ENCODE measurements at regions not wholly inside any gene's neighbourhood (a gene's known extent, or its start where the extent isn't known, plus 50 kb on each side); places are given as distances from the start of the nearest gene placed in this dataset.

- H3F3A ChIP-seq (ENCODE audit: low read depth), result no peaks in the 10 kb centered on the region
- no peak overlapping the region for H3K4me3 ChIP-seq (ENCODE audit: low read length, poor library complexity, severe bottlenecking)
- no peaks in the 10 kb centered on the region for H3K9me2 ChIP-seq (replicated peaks; ENCODE audit: low read depth, low read length)
- TF ChIP-seq EZH2phosphoT487 (IDR thresholded peaks at IDR 0.05; ENCODE audit: borderline replicate concordance) (no peak), CTCF (conservative IDR thresholded peaks at IDR 0.05; ENCODE audit: low read length) (no peak)
- H3K36me3 ChIP-seq (ENCODE audit: insufficient read depth, low read length), result no peaks in the 10 kb centered on the region
- no peak overlapping the region for H2AFZ ChIP-seq (ENCODE audit: low read length)
- no peaks in the 10 kb centered on the region for H3K9me3 ChIP-seq (ENCODE audit: insufficient read depth, low read depth, low read length)
- H4K20me1 ChIP-seq (ENCODE audit: insufficient read depth, low read length, poor library complexity, severe bottlenecking), result no peaks in the 10 kb centered on the region
- no peak overlapping the region for H3K4me2 ChIP-seq (ENCODE audit: low read depth, low read length, poor library complexity, severe bottlenecking)
- no peak overlapping the region for H3K9ac ChIP-seq (ENCODE audit: low read depth, low read length, poor library complexity, severe bottlenecking)
- no peaks in the 10 kb centered on the region for H3K4me1 ChIP-seq (ENCODE audit: insufficient read depth, low read length, poor library complexity, severe bottlenecking)
- H3K79me2 ChIP-seq (ENCODE audit: insufficient read depth, low read length), result no peaks in the 10 kb centered on the region
- no peaks in the 10 kb centered on the region for H3K27me3 ChIP-seq (ENCODE audit: insufficient read depth, low read length, poor library complexity, severe bottlenecking)
These were observed 448.4 kb upstream of the TLE4 start for GRCh38 chr9:79123415-79123814.

- no peak overlapping the region for H2AFZ ChIP-seq (ENCODE audit: low read length)
- H3K4me1 ChIP-seq (ENCODE audit: insufficient read depth, low read length, poor library complexity, severe bottlenecking), result peaks cover 17% of the 10 kb centered on the region
- H3K9me3 ChIP-seq (ENCODE audit: insufficient read depth, low read depth, low read length), result no peaks in the 10 kb centered on the region
- no peaks in the 10 kb centered on the region for H3K79me2 ChIP-seq (ENCODE audit: insufficient read depth, low read length)
- H3K27me3 ChIP-seq (ENCODE audit: insufficient read depth, low read length, poor library complexity, severe bottlenecking), result no peaks in the 10 kb centered on the region
- H3F3A ChIP-seq (ENCODE audit: low read depth), result no peaks in the 10 kb centered on the region
- no peaks in the 10 kb centered on the region for H3K9me2 ChIP-seq (replicated peaks; ENCODE audit: low read depth, low read length)
- H3K4me2 ChIP-seq (ENCODE audit: low read depth, low read length, poor library complexity, severe bottlenecking), result no peak overlapping the region
- H3K9ac ChIP-seq (ENCODE audit: low read depth, low read length, poor library complexity, severe bottlenecking), result no peak overlapping the region
- H3K36me3 ChIP-seq (ENCODE audit: insufficient read depth, low read length), result no peaks in the 10 kb centered on the region
- no peaks in the 10 kb centered on the region for H4K20me1 ChIP-seq (ENCODE audit: insufficient read depth, low read length, poor library complexity, severe bottlenecking)
- TF ChIP-seq CTCF (conservative IDR thresholded peaks at IDR 0.05; ENCODE audit: low read length) (no peak), EZH2phosphoT487 (IDR thresholded peaks at IDR 0.05; ENCODE audit: borderline replicate concordance) (no peak)
- H3K4me3 ChIP-seq (ENCODE audit: low read length, poor library complexity, severe bottlenecking), result no peak overlapping the region
These were observed 444.1 kb upstream of the TLE4 start for GRCh38 chr9:79127661-79128060.

GRCh38 chr9:79129865-79130480, 441.8 kb upstream of the TLE4 start:
- Histone ChIP-seq H3K27me3 (ENCODE audit: insufficient read depth, low read length, poor library complexity, severe bottlenecking) (no peaks in the 10 kb centered on the region), H2AFZ (ENCODE audit: low read length) (no peak overlapping the region), H4K20me1 (ENCODE audit: insufficient read depth, low read length, poor library complexity, severe bottlenecking) (no peaks in the 10 kb centered on the region), H3K9ac (ENCODE audit: low read depth, low read length, poor library complexity, severe bottlenecking) (no peak overlapping the region), H3K36me3 (ENCODE audit: insufficient read depth, low read length) (no peaks in the 10 kb centered on the region), H3K4me1 (ENCODE audit: insufficient read depth, low read length, poor library complexity, severe bottlenecking) (peaks cover 17% of the 10 kb centered on the region), H3K9me2 (replicated peaks; ENCODE audit: low read depth, low read length) (no peaks in the 10 kb centered on the region), H3K79me2 (ENCODE audit: insufficient read depth, low read length) (no peaks in the 10 kb centered on the region), H3K9me3 (ENCODE audit: insufficient read depth, low read depth, low read length) (no peaks in the 10 kb centered on the region), H3K4me2 (ENCODE audit: low read depth, low read length, poor library complexity, severe bottlenecking) (no peak overlapping the region), H3F3A (ENCODE audit: low read depth) (no peaks in the 10 kb centered on the region), H3K4me3 (ENCODE audit: low read length, poor library complexity, severe bottlenecking) (no peak overlapping the region)
- TF ChIP-seq EZH2phosphoT487 (IDR thresholded peaks at IDR 0.05; ENCODE audit: borderline replicate concordance) (no peak), CTCF (conservative IDR thresholded peaks at IDR 0.05; ENCODE audit: low read length) (peak; percentile 98)
